NCI-H226 (cell line): ENCODE measurements at regions not wholly inside any gene's neighbourhood (a gene's known extent, or its start where the extent isn't known, plus 50 kb on each side); places are given as distances from the start of the nearest gene placed in this dataset.

Source experiments
- DNase-seq: peaks from one replicate; pipeline ENCODE4 v3.0.0-alpha.2; 2015

- no peak for DNase-seq
Observed at GRCh38 chr15:92565351-92566125, 90.0 kb downstream of the FAM174B start.

DNA sequence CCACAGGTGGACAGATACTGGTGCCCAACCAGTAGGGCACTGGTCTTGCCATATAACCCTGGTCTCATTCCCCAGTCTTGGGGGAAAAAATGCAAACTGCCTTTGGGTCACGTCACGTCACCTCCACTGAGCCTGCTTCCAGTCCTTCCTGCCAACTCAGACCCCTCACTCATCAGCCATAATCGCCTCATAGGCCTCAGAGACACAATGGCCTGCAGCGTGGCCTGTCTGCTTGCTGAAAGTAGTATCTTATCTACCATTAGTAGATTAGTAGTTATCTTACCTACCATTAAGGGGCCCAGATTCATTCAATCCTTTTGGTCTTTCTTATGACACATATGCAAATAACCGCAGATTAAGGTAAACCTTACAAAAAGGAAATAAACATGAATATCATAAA is 93.8 kb downstream of the FAM174B start:
- DNase-seq = no peak

DNA sequence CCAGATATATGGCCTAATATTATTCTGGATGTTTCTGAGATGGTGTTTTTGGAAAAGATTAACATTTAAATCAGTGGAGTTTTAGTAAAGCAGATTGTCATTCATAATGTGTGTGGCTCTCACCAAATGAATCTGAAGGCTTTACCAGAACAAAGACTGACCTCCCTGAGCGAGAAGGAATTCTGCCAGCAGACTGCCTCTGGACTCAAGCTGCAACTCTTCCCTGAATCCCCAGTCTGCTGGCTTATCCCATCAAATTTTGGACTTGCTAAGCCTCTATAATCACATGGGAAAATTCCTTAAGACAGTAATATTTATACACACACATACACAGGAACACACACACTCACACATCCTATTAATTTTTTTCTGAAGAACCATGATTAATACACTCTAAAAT is 102.3 kb downstream of the FAM174B start:
- no peak for DNase-seq

DNA sequence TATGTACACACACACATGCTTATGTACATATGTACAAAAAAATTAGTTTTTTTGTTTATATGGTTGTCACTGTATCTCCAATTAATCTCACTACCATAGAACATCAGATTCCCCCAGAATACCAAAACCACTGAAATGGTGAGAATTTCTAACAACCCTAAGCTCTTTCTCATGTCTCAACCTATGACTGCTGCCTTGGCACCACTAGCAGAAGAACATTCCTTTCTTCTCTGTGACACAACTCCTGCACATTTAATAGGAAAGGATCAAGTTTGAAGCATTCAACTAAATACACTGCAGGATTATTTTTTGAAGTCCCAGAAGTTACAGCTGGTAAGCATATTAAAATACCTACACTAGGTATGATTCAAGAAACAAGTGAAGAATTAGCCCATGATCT is 109.6 kb downstream of the FAM174B start:
- no peak for DNase-seq

- no peak for DNase-seq
Observed at GRCh38 chr15:92541291-92542200, 114.0 kb downstream of the FAM174B start.

DNA sequence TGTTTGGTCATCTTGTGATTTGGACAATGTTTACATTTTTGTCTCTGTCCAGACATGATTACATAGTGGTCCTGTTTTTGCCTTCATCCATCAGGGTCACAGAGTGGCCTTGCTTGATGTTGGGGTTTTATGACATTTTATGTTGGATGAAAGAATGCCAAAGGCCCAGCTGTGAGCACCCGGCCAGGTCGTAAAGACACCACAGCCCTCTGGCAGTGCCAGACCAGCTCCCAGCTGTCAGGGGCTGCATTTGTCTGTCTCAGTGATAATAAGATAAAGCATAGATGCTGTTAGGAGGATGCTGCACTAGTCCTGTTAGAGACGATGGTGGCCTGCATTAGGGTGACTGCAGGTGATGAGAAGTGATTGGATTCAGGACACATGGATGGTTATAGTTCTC is 117.5 kb downstream of the FAM174B start:
- DNase-seq = no peak

DNA sequence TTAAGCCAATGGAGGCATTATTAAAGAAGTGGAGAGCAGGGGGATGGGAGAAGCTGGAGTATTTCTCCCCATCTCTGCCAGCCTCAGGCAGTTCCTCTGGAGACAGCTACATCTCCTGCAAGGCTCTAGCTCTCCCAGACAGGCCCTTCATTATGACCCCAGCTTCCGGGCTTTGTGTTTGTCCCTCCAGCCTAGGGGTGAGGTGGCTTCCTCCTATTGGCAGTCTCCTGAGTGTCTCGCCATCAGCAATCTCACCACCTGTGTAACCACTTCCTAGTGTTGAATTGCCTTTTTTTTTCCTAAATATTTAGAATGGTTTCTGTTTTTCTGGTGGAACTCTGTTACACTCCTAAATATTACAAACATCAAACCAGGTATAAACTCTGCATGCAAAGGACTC is 122.3 kb downstream of the FAM174B start:
- DNase-seq = no peak

GRCh38 chr15:92531406-92531805 is 124.2 kb downstream of the FAM174B start:
- no peak for DNase-seq

DNA sequence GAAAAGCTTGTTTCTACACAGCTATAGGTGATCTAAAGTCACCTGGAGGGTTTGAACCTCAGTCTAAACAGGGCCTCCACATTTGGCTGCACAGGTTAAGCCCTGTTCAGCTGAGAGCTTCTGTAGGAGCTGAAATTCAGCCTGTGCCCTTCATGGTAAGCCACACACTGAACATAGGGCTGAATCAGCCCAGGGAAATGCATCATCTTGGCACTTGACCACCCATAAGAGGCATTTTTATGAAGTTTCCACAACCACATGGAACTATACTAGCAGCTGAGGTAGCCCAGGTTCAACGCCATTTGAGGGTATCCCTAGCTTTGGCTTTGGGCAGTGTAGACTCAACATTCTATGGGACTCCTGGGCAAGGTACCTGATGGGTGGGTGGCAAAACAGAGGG is 126.8 kb downstream of the FAM174B start:
- no peak for DNase-seq

GRCh38 chr15:92527197-92527596 is 128.4 kb downstream of the FAM174B start:
- no peak for DNase-seq

DNA sequence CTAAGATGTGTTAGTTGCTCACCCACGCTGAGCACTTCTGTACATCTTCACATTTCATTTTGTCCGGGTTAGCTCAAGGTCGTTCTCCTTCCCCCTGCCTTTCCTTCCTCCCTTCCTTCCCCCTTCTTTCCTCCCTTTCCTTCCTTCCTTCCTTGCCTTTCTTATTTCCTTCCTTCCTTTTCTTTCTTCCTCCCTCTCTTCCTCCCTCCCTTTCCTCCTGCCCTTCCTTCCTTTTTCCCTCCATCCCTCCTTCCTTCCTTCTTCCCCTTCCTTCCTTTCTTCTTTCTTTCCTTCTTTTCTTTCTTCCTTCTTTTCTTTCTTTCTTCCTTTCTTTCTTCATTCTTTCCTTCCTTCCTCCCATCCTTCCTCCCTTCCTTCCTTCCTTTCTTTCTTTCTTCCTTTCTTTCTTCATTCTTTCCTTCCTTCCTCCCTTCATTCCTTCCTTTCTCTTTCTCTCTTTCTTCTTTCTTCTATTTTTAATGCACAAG is 129.8 kb downstream of the FAM174B start:
- no peak for DNase-seq

DNA sequence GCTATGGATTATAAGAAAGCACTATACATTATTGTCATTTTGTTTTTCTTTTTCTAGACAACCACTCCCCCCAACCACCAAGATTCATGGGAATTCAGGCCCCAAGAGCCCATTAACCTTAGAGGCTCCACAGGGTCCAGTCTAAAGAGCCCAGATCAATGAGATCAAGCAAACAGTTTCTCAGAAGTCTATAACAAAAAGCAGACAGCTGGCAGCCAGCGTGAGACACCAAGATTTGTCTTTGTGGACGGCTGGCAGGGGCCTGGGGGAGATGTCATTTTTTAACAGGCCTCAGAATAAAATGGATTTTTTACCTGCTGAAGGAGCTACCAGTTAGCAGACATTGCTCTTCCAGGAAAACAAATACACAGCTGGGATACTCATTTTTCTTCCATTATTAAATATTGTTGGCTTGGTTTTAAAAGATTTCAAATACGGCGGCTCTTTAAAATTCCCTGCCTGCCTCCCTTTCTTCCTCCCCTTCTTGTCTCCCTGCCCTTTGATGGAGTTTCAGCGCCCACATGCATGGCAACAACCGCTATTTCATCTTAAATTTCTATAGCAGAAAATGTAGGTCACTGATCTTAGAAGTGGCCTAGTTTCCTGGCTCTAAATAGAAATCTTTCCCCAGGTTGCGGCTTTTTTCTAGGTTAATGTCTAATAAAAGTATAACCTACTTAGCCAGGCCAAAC is 130.6 kb downstream of the FAM174B start:
- DNase-seq = no peak

- no peak for DNase-seq
Observed at GRCh38 chr15:92524161-92524560, 130.5 kb downstream of the ST8SIA2 start.

DNA sequence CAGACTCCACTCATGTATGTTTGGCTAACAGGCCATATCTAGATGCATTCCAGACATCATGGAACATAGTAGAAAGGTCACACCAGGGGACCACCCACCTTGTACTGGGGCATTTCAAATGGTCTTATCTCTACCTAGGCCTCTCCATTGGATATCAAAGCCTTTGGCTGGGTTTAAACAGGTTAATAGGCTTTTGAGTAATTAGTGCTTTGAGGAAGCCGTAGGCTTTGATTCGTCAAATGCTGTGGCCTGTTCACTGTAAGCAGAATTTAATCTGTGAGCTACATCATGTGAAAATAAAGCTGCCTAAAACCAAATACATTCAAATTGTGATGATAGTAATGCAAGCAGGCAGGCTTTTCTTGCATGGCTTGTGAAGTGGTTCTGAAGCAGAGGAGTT is 129.5 kb downstream of the ST8SIA2 start:
- no peak for DNase-seq

DNA sequence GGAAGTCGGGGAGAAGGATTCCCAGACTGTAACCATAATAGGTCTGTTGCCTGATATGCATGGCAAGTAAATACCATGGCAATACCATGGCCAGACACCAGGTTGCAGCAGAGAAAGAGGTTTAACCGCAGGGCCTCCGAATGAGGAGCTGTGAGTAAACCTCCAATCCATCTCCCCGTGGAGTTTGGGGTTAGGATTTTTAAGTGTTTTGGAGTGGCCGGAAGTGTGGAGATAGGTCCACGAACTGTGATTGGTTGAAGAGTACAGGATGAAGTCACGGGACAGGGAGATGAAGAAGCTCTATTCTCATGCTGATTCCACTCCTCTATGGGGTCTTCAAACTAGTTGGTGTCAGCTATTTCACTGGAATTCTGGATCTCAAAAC is 127.9 kb downstream of the ST8SIA2 start:
- peak; percentile 59 for DNase-seq

- DNase-seq = no peak
Observed at GRCh38 chr15:92520914-92521623, 127.4 kb downstream of the ST8SIA2 start.

GRCh38 chr15:92519709-92520108 is 126.0 kb downstream of the ST8SIA2 start:
- no peak for DNase-seq
